ENCODE measurements at regions not wholly inside any gene's neighbourhood (a gene's known extent, or its start where the extent isn't known, plus 50 kb on each side); places are given as distances from the start of the nearest gene placed in this dataset.

GRCh38 chr12:68445824-68446223 lies 113.7 kb upstream of the MDM1 start:
- TF ChIP-seq CTCF (IDR thresholded peaks at IDR 0.05): no peak
- TF ChIP-seq POLR2A (IDR thresholded peaks at IDR 0.05): no peak

Measured in adrenal gland (tissue), 5 donors.